Endothelial cell of umbilical vein (primary cell): ENCODE measurements at regions not wholly inside any gene's neighbourhood (a gene's known extent, or its start where the extent isn't known, plus 50 kb on each side); places are given as distances from the start of the nearest gene placed in this dataset.

ENCODE experiments used
- BruUV-seq: library from RNA; stranded (reverse); fragments of 400-500 nt; replicated peaks from 2 replicates; lab custom pipeline; 2021; lab: Mats Ljungman, UMichigan
- CTCF ChIA-PET: fragments of 300-600, 350-600 bp; sonication (Branson Sonifier 250); formaldehyde crosslinking; loops from one replicate; lab custom pipeline; 2021; ENCODE audit warnings: antibody characterized with exemption, inconsistent platforms; lab: Charles Lee
- POLR2A ChIA-PET: fragments of 300-600, 350-600 bp; sonication (Branson Sonifier 250); formaldehyde crosslinking; loops from one replicate; lab custom pipeline; 2021; ENCODE audit warnings: antibody characterized with exemption, inconsistent platforms; lab: Charles Lee
- DNase-seq: peaks from one replicate; pipeline ENCODE4 v3.0.0-alpha.2; 2011; ENCODE audit warnings: low read depth, low spot score
- FAIRE-seq: peaks from 2 replicates; lab custom pipeline; 2011; peaks lifted over from hg19 to GRCh38; lab: Jason Lieb, UNC
- H2AFZ ChIP-seq: 2 replicates; pipeline ENCODE4 v1.6.0; 2012; ENCODE audit warnings: low read depth, low read length, control low read depth, inconsistent platforms
- H3K27ac ChIP-seq: 2 replicates; pipeline ENCODE4 v1.5.1; 2011; ENCODE audit warnings: low read depth, mild to moderate bottlenecking, control low read depth, low read length, moderate library complexity; ENCODE audit not compliant: insufficient read depth
- H3K27me3 ChIP-seq, 2 experiments: 2 replicates each; pipeline versions ENCODE4 v1.6.0 to v1.6.1; 2011; ENCODE audit warnings: low read length in 2 of 2, mixed read lengths in 1 of 2; ENCODE audit not compliant: control insufficient read depth in 2 of 2, insufficient read depth in 2 of 2
- H3K36me3 ChIP-seq, 2 experiments: 2 replicates in 1 of 2; 3 replicates in 1 of 2; pipeline ENCODE4 v1.5.1; 2011; ENCODE audit warnings: low read length in 2 of 2, mild to moderate bottlenecking in 1 of 2, moderate library complexity in 1 of 2; ENCODE audit not compliant: control insufficient read depth in 2 of 2, insufficient read depth in 2 of 2; ENCODE audit errors: extremely low read depth in 1 of 2
- H3K4me1 ChIP-seq: 3 replicates; pipeline ENCODE4 v1.5.1; 2011; ENCODE audit warnings: mild to moderate bottlenecking, low read length; ENCODE audit not compliant: control insufficient read depth, insufficient read depth; ENCODE audit errors: extremely low read depth
- H3K4me2 ChIP-seq: 2 replicates; pipeline ENCODE4 v1.6.1; 2011; ENCODE audit warnings: low read length, control low read depth, mixed read lengths; ENCODE audit not compliant: insufficient read depth
- H3K4me3 ChIP-seq, 3 experiments: fragments of 200-600 bp in 1 of 3; sonication (generic), shearing (Covaris generic) in 1 of 3; replicated peaks in 1 of 3; 2 replicates each; pipeline ENCODE4 v1.5.1; 2011 to 2016; ENCODE audit warnings: control low read depth in 3 of 3, low read length in 3 of 3, mild to moderate bottlenecking in 2 of 3, inconsistent platforms in 1 of 3, low read depth in 1 of 3, moderate library complexity in 1 of 3; ENCODE audit not compliant: insufficient read depth in 1 of 3
- H3K79me2 ChIP-seq: 2 replicates; pipeline ENCODE4 v1.6.0; 2012; ENCODE audit warnings: low read length, inconsistent platforms; ENCODE audit not compliant: control insufficient read depth, insufficient read depth
- H3K9ac ChIP-seq: replicated peaks from 2 replicates; pipeline ENCODE3; 2011; ENCODE audit warnings: low read length, control low read depth; ENCODE audit not compliant: insufficient read depth; ENCODE audit errors: extremely low read depth
- H3K9me1 ChIP-seq: replicated peaks from 3 replicates; pipeline ENCODE4 v1.6.0; 2011; ENCODE audit warnings: mild to moderate bottlenecking, low read length; ENCODE audit not compliant: control insufficient read depth, insufficient read depth; ENCODE audit errors: extremely low read depth
- H3K9me3 ChIP-seq: replicated peaks from 2 replicates; pipeline ENCODE4 v1.5.1; 2012; ENCODE audit warnings: low read length, inconsistent platforms; ENCODE audit not compliant: control insufficient read depth, insufficient read depth
- H4K20me1 ChIP-seq: replicated peaks from 2 replicates; pipeline ENCODE3; 2011; ENCODE audit warnings: mild to moderate bottlenecking, low read length; ENCODE audit not compliant: control insufficient read depth, insufficient read depth; ENCODE audit errors: extremely low read depth
- CTCF ChIP-seq, 2 donors: IDR thresholded peaks; 1 replicate in 1 of 2; 2 replicates in 1 of 2; pipeline ENCODE4 v1.5.1; 2011; ENCODE audit warnings: low read length in 2 of 2, mild to moderate bottlenecking in 2 of 2, moderate library complexity in 2 of 2, control low read depth in 1 of 2, inconsistent platforms in 1 of 2, low read depth in 1 of 2; ENCODE audit not compliant: insufficient read depth in 1 of 2; ENCODE audit errors: extremely low read depth in 1 of 2
- EZH2 ChIP-seq: IDR thresholded peaks from 2 replicates; pipeline ENCODE4 v1.6.1; 2012; ENCODE audit warnings: borderline replicate concordance, low read depth, mild to moderate bottlenecking, moderate library complexity, low read length, inconsistent platforms; ENCODE audit not compliant: severe bottlenecking
- FOS ChIP-seq: IDR thresholded peaks from 2 replicates; pipeline ENCODE4 v1.6.1; 2011; ENCODE audit warnings: mild to moderate bottlenecking, low read length, moderate library complexity, borderline replicate concordance; ENCODE audit not compliant: insufficient read depth
- GATA2 ChIP-seq: IDR thresholded peaks from 2 replicates; pipeline ENCODE4 v1.7.0; 2011; ENCODE audit warnings: low read depth, mild to moderate bottlenecking, moderate library complexity, mixed read lengths, low read length; ENCODE audit not compliant: insufficient read length, insufficient read depth
- JUN ChIP-seq: IDR thresholded peaks from 2 replicates; pipeline ENCODE4 v1.6.1; 2011; ENCODE audit warnings: borderline replicate concordance, low read depth; ENCODE audit not compliant: insufficient read length, insufficient read depth
- MAX ChIP-seq: IDR thresholded peaks from 2 replicates; pipeline ENCODE4 v1.6.1; 2011; ENCODE audit not compliant: insufficient read depth, insufficient read length
- MYC ChIP-seq: IDR thresholded peaks from one replicate; pipeline ENCODE4 v1.6.1; 2011; ENCODE audit warnings: mild to moderate bottlenecking, low read depth, low read length
- POLR2A ChIP-seq: IDR thresholded peaks from 2 replicates; pipeline ENCODE4 v1.6.1; 2012; ENCODE audit warnings: low read depth, mild to moderate bottlenecking, control low read depth, low read length
- POLR2AphosphoS5 ChIP-seq: IDR thresholded peaks from 2 replicates; pipeline ENCODE4 v1.6.1; 2012; ENCODE audit warnings: low read depth, mild to moderate bottlenecking, control low read depth, low read length, moderate library complexity; ENCODE audit not compliant: insufficient read depth
- dilution Hi-C: fragments of 300-500 bp; cut with MboI; formaldehyde crosslinking; loops from one replicate; pipeline ENCODE4 v1.15.0; 2019; ENCODE audit warnings: low sequenced_read_pairs; ENCODE audit not compliant: extremely low pct_ligation_motif_present
- intact Hi-C: fragments of 100-400 bp; cut with micrococcal nuclease; formaldehyde crosslinking; loops from one replicate; pipeline ENCODE4 v1.10.0; 2022

GRCh38 chr2:52794581-52794980 is 973.0 kb upstream of the CHAC2 start:
- Histone ChIP-seq H3K79me2 (no peaks in the 10 kb centered on the region), H3K27me3 (no peaks in the 10 kb centered on the region), H3K36me3 (no peaks in the 10 kb centered on the region), H3K4me2 (no peak overlapping the region), H2AFZ (no peak overlapping the region), H3K4me1 (no peaks in the 10 kb centered on the region), H3K27ac (no peak overlapping the region), H4K20me1 (no peaks in the 10 kb centered on the region), H3K4me3 (no peak overlapping the region), H3K9me3 (no peaks in the 10 kb centered on the region), H3K9me1 (no peaks in the 10 kb centered on the region), H3K9ac (no peak overlapping the region)
- CTCF ChIA-PET, result no interaction called here
- dilution Hi-C loops (no loop called here), intact Hi-C loops (no loop called here)
- no peak for TF ChIP-seq MAX
- no peak for TF ChIP-seq FOS
- TF ChIP-seq GATA2, result no peak
- no peak for TF ChIP-seq MYC
- TF ChIP-seq JUN, result no peak
- TF ChIP-seq EZH2, result no peak
- no peak for TF ChIP-seq POLR2AphosphoS5
- no peak for TF ChIP-seq POLR2A
- no peak for TF ChIP-seq CTCF (IDR thresholded peaks at IDR 0.05; ENCODE audit: extremely low read depth in 1 of 2, insufficient read depth in 1 of 2, low read depth in 1 of 2, low read length in 2 of 2)
- FAIRE-seq, result no peak
- BruUV-seq, result no TSS peak
- POLR2A ChIA-PET, result no interaction called here
- no peak for DNase-seq
